ENCODE measurements at regions not wholly inside any gene's neighbourhood (a gene's known extent, or its start where the extent isn't known, plus 50 kb on each side); places are given as distances from the start of the nearest gene placed in this dataset.

GRCh38 chr13:73684286-73684685 lies 449.9 kb downstream of the KLF12 start:
- TF ChIP-seq, protein P1, sequence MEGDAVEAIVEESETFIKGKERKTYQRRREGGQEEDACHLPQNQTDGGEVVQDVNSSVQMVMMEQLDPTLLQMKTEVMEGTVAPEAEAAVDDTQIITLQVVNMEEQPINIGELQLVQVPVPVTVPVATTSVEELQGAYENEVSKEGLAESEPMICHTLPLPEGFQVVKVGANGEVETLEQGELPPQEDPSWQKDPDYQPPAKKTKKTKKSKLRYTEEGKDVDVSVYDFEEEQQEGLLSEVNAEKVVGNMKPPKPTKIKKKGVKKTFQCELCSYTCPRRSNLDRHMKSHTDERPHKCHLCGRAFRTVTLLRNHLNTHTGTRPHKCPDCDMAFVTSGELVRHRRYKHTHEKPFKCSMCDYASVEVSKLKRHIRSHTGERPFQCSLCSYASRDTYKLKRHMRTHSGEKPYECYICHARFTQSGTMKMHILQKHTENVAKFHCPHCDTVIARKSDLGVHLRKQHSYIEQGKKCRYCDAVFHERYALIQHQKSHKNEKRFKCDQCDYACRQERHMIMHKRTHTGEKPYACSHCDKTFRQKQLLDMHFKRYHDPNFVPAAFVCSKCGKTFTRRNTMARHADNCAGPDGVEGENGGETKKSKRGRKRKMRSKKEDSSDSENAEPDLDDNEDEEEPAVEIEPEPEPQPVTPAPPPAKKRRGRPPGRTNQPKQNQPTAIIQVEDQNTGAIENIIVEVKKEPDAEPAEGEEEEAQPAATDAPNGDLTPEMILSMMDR (IDR thresholded peaks at IDR 0.05; ENCODE audit: control insufficient read depth, insufficient read depth, low read depth, low read length, missing control alignments), result no peak
- H3K4me3 ChIP-seq (ENCODE audit: control insufficient read depth, low read depth, low read length), result no peak overlapping the region
- no peak for DNase-seq (ENCODE audit: low read depth)

DNA sequence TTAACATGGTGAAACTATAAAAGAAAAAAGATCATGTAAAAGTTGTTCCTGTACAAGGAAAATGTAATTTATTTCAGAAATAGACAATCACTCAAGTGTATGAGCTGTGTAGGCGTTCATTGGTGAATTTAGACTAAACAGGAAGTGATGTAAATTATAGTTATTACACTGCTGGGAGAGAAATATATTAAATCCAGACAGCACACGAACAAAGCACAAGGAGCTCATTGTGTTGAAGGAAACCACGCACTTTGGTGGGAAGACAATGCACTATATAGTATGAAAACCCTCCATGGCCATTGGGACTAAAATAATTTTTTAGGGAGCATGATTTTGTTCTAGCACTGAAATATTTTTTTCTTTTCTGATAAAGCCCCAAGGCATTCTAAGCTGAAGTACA lies 450.5 kb downstream of the KLF12 start:
- TF ChIP-seq, protein P1 (IDR thresholded peaks at IDR 0.05; ENCODE audit: control insufficient read depth, insufficient read depth, low read depth, low read length, missing control alignments), result no peak
- DNase-seq (ENCODE audit: low read depth), result no peak
- no peak overlapping the region for H3K4me3 ChIP-seq (ENCODE audit: control insufficient read depth, low read depth, low read length)

- H3K4me3 ChIP-seq (ENCODE audit: control insufficient read depth, low read depth, low read length), result no peak overlapping the region
- DNase-seq (ENCODE audit: low read depth), result no peak
- TF ChIP-seq, protein P1 (IDR thresholded peaks at IDR 0.05; ENCODE audit: control insufficient read depth, insufficient read depth, low read depth, low read length, missing control alignments), result no peak
These were observed 452.4 kb downstream of the KLF12 start for GRCh38 chr13:73681779-73682178.

DNA sequence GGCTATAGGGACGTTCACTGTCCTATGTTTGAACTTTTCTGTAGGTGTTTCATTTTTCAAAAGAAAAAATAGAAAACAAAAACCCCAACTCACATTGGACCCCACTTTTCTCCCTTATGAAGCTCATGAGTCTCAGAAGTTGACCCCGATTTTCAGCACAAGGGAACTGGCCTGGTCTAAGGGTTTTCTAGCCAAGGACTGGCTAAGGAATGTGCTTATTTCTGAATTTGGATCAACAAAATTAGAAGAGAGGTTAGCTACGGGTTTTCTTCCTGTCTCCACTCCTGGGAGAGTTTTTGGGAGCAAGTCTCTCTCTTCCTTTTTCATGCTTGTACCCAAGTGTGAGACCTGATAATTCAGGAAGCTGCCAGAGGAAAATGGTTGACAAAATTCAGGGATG lies 453.2 kb downstream of the KLF12 start:
- TF ChIP-seq, protein P1 (IDR thresholded peaks at IDR 0.05; ENCODE audit: control insufficient read depth, insufficient read depth, low read depth, low read length, missing control alignments), result no peak
- H3K4me3 ChIP-seq (ENCODE audit: control insufficient read depth, low read depth, low read length), result no peak overlapping the region
- no peak for DNase-seq (ENCODE audit: low read depth)

GRCh38 chr13:73677048-73677601 lies 457.1 kb downstream of the KLF12 start:
- no peak for DNase-seq (ENCODE audit: low read depth)
- H3K4me3 ChIP-seq (ENCODE audit: control insufficient read depth, low read depth, low read length), result no peak overlapping the region
- TF ChIP-seq, protein P1 (IDR thresholded peaks at IDR 0.05; ENCODE audit: control insufficient read depth, insufficient read depth, low read depth, low read length, missing control alignments), result no peak

DNA sequence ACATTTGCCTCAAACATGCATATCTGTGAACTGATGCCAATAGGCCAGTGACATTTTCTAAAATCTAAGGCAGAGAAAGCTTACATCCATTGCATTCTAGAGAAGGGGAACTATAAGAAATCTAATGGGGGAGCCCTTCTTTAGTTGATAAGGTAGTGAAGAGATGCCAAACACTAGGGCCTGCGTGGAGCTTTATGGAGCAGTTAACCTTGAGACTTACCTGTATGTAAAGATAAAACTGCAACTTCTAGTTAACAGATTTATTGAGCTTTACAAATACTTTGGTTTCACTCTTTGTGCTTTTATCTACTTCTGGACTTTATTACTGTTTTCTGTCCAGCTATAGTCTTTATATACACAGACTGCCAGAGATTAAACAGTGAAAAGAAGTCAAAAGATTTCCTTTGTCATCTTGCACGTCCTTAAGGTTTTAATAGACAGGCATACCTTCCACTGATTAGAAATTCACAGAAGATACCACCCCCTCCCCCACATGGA lies 457.6 kb downstream of the KLF12 start:
- TF ChIP-seq, protein P1 (IDR thresholded peaks at IDR 0.05; ENCODE audit: control insufficient read depth, insufficient read depth, low read depth, low read length, missing control alignments), result no peak
- DNase-seq (ENCODE audit: low read depth), result no peak
- H3K4me3 ChIP-seq (ENCODE audit: control insufficient read depth, low read depth, low read length), result no peak overlapping the region
